K562 (cell line): ENCODE measurements at regions not wholly inside any gene's neighbourhood (a gene's known extent, or its start where the extent isn't known, plus 50 kb on each side); places are given as distances from the start of the nearest gene placed in this dataset.

ENCODE experiments used
- CBX3 ChIP-seq, 2 experiments: IDR thresholded peaks; 1 replicate in 1 of 2; 2 replicates in 1 of 2; pipeline ENCODE4 v1.6.1; 2012; ENCODE audit warnings: inconsistent platforms in 2 of 2, low read length in 2 of 2, borderline replicate concordance in 1 of 2, control low read depth in 1 of 2
- CHCHD3 ChIP-seq: fragments of 250-450 bp; sonication (Bioruptor Pico); IDR thresholded peaks from 2 replicates; pipeline ENCODE4 v2.1.2; 2022; ENCODE audit warnings: mild to moderate bottlenecking
- FOXK1 ChIP-seq: sonication (generic); formaldehyde crosslinking; IDR thresholded peaks from 2 replicates; pipeline ENCODE4 v1.8.0; 2022; ENCODE audit warnings: missing genetic modification reagents, mild to moderate bottlenecking, borderline replicate concordance
- HEY1 ChIP-seq: fragments of 250-450 bp; sonication (Bioruptor Pico); IDR thresholded peaks from 2 replicates; pipeline ENCODE4 v1.5.0; 2020; ENCODE audit warnings: mild to moderate bottlenecking, moderate library complexity, borderline replicate concordance
- HMG20A ChIP-seq: fragments of 450-650 bp; formaldehyde crosslinking; conservative IDR thresholded peaks from 2 replicates; pipeline ENCODE4 v1.4.0; 2020; ENCODE audit warnings: mild to moderate bottlenecking, mixed read lengths
- KDM4B ChIP-seq, 2 experiments: fragments of 450-650 bp in 1 of 2; sonication (generic) in 1 of 2; IDR thresholded peaks; 2 replicates each; pipeline ENCODE4 v1.6.1; 2016 to 2017; ENCODE audit warnings: borderline replicate concordance in 2 of 2, antibody characterized with exemption in 1 of 2, low read depth in 1 of 2, mild to moderate bottlenecking in 1 of 2
- MAX ChIP-seq: sonication (generic); formaldehyde crosslinking; IDR thresholded peaks from 2 replicates; pipeline ENCODE4 v1.9.0; 2022; ENCODE audit warnings: mild to moderate bottlenecking, missing genetic modification reagents
- MXI1 ChIP-seq: IDR thresholded peaks from 2 replicates; pipeline ENCODE4 v1.6.1; 2011; ENCODE audit warnings: low read depth, mild to moderate bottlenecking, improper control_type of control experiment, low read length
- POLR2H ChIP-seq: IDR thresholded peaks from 2 replicates; pipeline ENCODE4 v1.6.1; 2016; ENCODE audit warnings: missing genetic modification characterization, low read depth, mild to moderate bottlenecking, control low read depth, missing compliant biosample characterization, moderate library complexity
- RBM34 ChIP-seq: fragments of 200-400 bp; formaldehyde crosslinking; IDR thresholded peaks from 2 replicates; pipeline ENCODE4 v1.6.1; 2018; ENCODE audit warnings: low read length, borderline replicate concordance; ENCODE audit not compliant: insufficient read depth
- SIN3B ChIP-seq: fragments of 450-650 bp; IDR thresholded peaks from 2 replicates; pipeline ENCODE4 v1.6.1; 2017; ENCODE audit warnings: low read depth, mild to moderate bottlenecking, moderate library complexity
- TARDBP ChIP-seq: fragments of 450-650 bp; IDR thresholded peaks from 2 replicates; pipeline ENCODE4 v1.6.1; 2016

GRCh38 chr1:4977701-4978100, 323.3 kb downstream of the AJAP1 start:
- TF ChIP-seq SIN3B (no peak), MAX (CRISPR knock-in tag) (no peak), POLR2H (tag) (no peak), TARDBP (no peak), HEY1 (CRISPR knock-in tag) (no peak), HMG20A (no peak), CBX3 (IDR thresholded peaks at IDR 0.05; ENCODE audit: borderline replicate concordance in 1 of 2, low read length in 2 of 2) (no peak), CHCHD3 (CRISPR knock-in tag) (no peak), RBM34 (no peak), FOXK1 (no peak), KDM4B (IDR thresholded peaks at IDR 0.05; ENCODE audit: borderline replicate concordance in 2 of 2, low read depth in 1 of 2) (no peak), MXI1 (no peak)
